Fibroblast of skin of abdomen (primary cell): ENCODE measurements at regions not wholly inside any gene's neighbourhood (a gene's known extent, or its start where the extent isn't known, plus 50 kb on each side); places are given as distances from the start of the nearest gene placed in this dataset.
"Not testable (repeated sequence)": the region's sequence is repeated elsewhere in the genome, so short reads cannot be mapped to it uniquely, and the experiment has no call there.

ENCODE experiments used
- DNase-seq: peaks from one replicate; pipeline ENCODE4 v3.0.0-alpha.2; 2013

DNA sequence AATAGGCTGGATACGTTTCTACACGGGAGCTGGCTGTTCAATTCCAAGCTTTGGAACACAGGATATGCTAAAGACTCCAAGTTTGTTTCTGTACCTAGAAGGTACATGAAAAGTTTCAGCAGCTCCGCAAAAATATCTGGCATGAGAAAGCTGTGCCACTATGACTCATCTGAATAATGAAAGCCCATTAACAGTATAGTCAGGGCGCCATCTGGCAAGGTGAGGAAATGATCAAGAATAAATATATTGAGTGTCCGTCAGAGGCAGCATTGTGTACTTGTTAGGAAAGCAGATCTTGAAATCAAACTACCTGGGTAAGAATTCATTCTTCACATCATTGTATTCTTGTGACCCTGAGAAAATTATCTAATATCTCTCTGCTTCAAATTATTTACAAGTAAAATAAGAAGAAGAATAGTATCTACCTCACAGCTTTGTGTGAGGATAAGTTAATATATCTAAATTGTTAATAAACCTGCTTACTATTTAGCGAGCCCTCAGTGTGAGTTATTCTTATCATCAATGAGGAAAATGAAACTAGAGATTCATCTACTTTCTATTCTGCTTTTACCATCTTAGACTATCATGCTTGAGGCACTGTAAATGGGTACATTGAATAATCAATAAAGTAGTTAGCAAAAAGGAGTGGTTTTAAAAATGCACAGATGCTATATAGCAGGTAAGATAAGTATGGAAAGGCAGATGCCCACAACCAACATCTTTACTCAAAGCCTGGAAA, 53.5 kb downstream of the FSCB start:
- DNase-seq, result no peak

DNA sequence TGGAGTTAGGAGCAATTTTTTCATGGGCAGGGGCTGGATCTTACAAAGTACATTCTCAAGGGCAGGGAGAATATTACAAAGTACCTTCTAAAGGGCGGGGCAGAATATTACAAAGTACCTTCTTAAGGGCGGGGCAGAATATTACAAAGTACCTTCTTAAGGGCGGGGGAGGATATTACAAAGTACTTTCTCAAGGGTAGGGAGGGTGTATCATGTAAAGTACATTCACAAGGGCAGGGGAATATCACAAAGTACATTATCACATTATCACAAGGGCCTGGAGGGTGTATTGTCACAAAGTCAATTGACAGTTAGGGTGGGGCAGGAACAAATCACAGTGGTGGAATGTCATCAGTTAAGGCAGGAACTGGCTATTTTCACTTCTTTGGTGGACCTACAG, 56.9 kb downstream of the FSCB start:
- not testable (repeated sequence) for DNase-seq

DNA sequence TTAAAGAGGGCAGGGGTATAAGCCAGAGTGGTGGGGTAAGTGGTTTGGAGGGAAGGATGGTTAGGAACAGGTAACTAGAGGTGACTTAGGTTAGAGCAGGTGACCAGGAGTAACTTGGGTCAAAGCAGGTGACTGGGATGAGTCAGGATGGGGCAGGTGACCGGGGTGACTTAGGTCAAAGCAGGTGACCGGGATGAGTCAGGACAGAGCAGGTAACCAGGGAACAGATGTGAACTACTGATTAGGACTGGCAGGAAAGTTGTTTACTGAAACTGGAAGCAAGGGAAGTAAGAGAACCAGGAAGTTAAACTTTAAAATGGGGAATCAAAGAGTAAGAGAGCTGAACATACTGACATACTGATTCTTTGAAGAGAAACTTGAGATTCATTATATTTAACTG, 57.4 kb downstream of the FSCB start:
- no peak for DNase-seq

DNA sequence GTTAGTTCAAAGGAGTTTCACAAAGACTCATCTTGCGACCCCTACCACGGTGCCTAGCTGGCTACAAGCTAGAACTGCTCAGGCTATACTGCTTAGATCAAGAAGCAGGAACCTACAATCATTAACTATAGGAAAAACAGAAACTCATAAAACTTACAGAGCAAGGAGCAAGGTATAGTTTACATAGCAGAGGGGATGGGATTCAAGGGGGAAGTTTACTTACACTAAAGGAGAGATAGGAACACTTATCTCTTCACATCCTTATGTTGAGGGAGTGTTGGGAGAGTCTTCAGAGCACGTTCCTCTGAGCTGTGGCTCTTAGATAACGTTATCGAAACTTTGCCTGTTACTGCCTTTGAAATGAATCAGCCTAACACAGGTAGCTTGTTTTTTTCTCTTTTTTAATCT, 58.1 kb downstream of the FSCB start:
- no peak for DNase-seq

DNA sequence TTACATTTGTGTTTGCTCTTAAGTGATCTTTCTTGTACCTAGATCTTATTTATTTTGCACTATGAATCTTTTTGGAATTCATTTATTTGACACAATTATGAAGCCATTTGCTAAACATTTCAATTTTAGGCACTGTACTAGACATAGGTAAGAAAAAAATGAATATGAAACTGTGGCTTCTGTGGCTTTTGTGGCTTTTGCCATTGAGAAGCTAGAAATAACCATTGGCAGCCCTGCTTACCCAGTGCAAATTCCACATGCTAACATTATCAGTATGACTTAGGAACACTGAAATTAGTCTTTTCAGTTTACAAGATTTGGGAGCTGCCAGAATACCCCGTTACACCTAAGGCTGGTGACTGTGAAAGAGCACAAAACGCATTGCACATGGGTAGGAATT, 60.1 kb downstream of the FSCB start:
- DNase-seq, result no peak

DNA sequence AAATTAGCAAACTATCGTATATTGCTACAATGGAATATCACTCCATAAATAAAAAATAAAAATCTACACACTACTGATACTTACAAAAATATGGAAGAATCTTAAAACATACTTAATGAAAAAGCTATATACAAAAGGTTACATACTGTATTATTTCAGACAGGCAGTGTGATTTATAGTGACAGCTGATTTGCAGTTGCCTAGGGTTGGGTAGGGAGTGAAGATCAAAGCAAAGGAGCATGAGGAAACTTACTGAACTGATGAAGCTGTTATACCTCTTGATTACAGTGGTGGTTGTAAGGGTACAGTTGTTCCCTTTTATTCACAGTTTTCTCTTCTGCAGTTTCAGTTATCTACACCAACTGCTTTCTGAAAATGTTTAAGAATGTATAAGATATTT, 62.6 kb downstream of the FSCB start:
- no peak for DNase-seq

DNA sequence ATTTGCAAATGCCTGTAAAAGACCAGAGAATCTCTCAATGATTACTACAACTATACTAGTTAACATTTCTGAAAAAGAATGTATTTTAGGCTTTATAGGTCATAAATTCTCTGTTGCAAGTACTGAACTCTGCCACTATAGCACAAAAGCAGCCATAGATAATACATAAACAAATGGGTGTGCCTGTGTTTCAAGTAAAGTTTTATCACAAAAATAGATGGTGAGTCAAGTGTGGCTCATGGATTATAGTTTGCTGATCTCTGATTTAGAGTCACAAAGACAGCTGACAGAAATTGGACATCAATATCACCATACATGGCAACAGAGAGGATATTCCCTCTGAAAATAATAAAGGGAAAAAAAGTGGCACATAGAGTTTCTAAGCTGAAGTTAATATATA, 68.1 kb downstream of the FSCB start:
- no peak for DNase-seq

DNA sequence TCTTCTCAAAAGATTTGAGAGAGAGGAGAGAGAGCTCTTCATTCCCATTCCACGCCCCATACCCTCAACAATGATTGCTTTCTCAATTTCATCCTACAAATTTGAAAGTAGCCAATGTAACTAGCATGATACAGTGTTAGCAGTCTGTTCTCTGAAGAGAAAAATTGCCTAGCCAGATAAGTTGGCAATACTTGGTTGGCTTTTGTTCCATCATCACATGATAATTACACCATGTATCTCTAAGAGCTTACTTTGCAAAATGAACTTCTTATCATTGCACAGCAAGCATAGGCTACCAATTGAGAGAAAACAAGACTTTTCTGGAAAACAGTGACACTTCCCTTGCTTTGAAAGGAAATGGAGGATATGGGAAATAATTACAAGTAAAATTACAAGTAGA, 68.9 kb downstream of the FSCB start:
- no peak for DNase-seq

DNA sequence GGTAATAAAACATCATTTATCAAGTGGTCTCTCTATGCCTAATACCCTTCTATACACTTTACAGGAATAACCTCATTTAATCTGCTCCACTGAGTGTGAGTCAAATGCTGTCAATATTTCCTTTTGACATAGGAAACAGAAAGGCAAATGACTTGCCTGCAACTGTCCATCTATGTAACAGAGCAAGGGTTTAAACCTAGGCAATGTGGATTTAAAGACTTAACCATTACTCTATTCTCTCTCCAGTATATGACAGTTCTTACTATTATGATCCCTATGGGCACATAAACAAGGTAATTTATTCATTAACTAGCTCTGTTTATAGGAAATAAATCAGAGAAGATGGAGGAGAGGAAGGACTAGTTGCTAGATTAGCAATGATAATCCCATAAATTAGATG, 70.6 kb downstream of the FSCB start:
- DNase-seq, result no peak

DNA sequence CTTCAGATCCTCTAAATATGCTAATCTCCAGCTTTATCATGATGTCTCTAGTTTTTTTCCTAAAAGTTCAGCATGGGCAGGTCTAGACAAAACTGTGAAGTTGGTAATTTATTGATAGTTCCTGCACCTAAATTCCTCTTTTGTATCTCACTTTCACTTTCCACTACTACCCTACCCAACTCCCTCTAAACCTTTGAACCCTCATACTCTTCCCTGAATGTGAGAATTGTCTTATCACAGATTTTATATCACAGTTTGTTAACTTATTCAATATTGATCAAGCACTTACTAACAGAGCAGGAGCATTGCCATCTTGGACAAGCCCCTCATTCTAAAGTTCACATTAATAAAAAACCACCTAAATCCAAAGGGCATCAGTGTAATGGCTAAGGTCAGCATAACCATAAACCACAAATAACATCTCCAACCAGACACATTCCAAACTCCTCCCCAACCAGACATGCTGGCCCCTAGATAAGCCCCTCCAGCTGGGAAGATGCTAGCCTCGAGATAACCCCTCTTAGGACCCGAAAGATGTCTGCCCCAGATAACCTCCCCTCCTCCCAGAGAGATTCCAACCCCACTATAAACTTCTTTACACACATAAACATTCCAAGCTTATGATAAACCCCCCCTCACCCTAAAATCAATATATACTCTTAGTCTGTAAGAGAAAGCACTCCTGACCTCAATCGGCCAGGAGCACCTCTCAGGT, 78.7 kb downstream of the FSCB start:
- no peak for DNase-seq

DNA sequence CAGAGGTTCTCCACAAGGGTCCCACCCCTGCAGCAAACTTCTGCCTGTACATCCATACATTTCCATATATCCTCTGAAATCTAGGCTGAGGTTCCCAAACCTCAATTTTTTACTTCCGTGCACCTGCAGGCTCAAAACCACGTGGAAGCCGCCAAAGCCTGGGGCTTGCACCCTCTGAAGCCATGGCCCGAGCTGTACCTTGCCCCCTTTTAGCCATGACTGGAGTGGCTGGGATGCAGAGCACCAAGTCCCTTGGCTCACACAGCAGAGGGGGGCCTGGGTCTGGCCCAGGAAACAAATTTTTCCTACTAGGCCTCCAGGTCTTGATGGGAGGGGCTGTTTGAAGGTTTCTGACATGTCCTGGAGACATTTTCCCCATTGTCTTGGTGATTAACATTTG, 84.4 kb downstream of the FSCB start:
- DNase-seq, result no peak

DNA sequence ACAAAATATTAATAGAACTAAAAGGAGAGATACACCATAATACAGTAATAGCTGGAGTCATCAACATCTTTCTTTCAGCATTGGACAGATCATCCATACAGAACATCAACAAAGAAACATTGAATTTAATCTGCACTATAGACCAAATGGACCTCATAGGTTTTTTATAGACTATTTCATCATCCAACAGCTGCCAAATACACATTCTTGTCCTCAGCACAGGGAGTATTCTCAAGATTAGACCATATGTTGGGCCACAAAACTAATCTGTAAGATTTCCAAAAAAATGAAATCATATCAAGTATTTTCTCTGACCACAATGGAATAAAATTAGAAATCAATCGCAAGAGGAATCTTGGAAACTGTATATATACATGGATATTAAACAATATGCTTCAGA, 86.9 kb downstream of the FSCB start:
- DNase-seq, result peak; percentile 6

DNA sequence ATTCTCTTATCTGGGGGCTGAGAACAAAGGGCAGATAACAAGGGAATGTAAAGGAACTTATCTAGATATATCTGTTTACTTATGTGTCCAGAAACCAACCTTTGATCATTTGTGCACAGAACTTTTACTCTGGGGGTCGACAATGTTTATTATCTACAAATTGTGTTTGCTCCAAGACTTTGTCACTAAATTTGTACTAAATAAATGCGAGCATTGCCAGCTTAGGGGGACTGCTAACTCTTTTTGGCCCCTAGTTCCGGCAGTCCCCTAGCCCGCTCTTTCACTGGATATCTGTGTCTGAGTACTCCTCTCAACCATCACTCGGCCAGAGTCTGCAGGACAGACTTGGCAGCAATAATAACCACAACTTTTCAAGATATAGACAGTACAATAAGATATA, 88.2 kb downstream of the FSCB start:
- no peak for DNase-seq

DNA sequence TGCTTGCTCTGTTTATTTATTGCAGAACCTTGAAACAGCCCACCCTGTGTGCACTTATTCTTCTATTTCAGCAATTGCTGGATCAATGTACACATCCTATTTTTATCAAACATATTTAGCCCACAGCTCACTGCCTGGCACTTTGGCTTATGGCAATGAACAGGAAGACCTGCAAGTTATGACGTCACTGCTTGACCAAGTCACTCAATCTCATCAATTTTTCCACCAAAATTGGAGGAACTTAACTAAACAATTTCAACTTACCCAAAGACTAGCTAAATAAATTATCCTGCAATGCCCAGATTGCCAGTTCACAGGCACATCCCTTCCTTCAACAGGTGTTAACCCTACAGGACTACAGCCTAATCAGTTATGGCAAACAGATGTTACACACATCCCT, 89.3 kb downstream of the FSCB start:
- DNase-seq, result no peak

DNA sequence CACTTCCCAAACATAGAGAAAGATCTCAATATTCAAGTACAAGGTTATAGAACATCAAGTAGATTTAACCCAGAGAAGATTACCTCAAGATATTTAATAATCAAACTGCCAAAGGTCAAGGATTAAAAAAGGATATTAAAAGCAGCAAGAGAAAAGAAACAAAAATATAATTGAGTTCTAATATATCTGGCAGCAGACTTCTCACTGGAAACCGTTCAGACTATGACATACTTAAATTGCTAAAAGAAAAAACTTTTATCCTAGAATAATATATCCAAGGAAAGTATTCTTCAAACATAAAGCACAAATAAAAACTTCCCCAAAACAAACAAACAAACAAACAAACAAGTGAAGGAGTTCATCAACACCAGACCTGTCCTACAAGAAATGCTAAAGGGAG, 92.4 kb downstream of the FSCB start:
- no peak for DNase-seq

DNA sequence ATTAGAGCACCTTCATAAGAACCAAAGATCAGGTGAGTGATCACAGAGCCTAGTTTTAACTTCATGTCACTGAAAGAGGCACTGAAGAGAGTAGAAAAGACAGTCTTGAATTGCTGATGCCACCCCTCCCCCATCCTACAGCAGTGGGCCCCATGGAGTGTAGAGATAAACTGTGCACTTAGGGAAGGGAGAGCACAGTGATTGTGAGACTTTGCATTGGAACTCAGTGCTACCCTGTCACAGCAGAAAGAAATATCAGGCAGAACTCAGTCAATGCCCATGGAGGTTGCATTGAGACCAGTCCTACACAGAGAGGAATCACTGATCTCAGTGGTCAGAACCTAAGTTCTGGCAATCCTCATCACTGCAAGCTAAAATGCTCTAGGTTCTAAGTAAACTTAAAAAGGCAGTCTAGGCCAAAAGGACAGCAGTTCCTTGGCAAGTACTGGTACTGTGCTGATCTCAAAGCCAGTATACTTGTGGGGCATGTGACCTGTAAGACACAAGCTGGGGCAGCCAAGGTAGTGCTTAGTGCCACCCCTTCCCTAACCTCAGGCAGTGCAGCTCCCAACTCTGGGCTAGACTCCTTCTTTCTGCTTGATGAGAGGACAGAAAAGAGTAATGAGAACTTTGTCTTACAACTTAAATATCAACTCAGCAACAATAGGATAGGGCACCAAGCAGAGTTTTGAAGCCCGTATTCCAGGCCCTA, 94.1 kb downstream of the FSCB start:
- DNase-seq, result no peak

DNA sequence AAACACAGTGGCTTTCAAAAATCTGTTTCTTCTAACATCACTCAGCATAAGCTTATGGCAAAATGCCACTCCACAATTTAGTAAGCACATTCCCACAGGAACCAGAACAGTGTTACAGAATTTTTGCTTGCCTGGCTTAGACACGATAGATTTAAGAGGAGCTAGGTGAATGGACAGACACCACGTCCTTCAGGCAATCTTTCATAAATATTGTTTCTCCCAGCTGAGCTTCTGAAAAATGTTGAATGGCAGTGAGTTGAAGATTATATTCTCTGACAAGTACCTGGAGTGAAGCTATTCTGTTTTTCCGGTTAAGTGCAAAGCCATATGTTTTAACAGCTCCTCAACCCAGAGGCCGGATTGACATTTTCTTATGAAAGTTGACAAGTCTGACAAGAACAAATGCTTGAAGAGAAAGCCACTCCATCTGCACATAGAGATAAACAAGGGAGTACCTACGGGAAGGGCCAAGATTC, 102.0 kb downstream of the FSCB start:
- DNase-seq, result peak; percentile 3

DNA sequence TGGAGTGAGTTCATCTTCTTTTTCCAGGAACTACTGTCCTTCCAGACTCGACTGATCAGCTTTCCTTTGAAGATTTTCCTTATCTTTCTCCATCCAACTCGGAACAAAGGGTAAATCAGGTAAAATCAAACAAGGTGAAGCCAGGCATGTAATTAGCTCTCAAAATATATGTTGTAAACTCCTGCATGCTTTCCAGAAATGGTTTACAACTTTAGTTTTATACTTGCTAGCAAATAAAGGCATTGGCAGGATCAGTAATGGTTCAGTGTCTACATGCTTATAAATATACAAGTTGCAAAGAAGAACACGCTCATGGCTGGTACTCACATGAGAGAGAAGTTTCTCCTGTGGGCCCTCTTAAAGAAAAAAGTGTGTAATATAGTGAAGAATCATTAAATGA, 102.5 kb downstream of the FSCB start:
- no peak for DNase-seq

DNA sequence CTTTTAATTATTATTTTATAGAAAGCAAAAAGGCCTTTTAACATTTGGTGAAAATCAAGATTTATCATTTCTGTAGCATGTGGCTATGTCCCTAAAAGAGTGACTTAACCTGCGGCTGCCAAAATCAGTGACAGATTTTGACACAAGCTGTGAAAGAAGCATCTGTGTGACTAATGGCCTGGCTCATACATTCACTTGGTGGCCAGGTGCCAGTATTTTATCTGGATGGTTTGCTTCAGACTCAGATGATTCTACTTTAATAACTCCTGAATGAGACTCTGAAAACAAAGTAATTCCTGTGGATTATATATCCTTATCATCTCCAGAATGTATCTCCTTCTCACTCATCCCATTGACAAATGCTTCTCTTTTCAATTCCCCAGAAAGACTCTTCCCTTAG, 103.0 kb downstream of the FSCB start:
- peak; percentile 6 for DNase-seq

DNA sequence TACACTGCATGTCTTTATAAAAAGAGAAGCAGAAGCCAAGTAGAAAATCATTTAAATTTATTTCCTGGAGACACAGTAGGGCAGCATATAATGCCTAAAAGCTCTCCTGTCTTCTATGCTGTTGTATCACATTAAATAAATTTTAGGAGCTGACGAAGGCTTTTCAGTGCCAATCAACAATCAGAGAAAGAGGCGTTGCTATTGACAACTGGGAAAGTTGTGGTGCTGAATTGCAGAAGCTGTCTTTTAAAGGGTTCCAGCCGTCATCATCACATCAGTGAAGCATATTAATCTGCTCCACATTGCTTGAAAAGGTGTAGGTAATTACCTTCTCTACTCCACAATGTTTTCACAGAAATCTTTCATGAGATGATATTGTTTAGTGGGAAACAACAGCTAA, 103.9 kb downstream of the FSCB start:
- DNase-seq, result no peak

DNA sequence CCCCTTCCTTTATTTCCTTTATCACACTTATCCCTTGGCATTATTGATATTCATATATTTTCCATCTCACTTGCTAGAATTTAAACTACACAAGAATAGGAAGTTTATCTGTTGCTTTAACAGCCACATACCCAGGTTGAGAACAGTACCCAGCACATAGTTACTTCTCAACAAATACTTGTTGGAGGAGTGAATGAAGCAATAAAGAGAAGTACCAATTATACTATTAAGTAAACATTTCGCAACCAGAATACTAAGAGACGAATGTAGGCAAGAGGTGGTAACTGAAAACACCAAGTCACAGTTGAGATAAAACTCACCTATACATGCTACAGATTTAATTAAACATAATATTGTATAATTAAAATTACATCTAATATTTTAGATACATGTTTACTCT, 110.9 kb downstream of the FSCB start:
- no peak for DNase-seq

DNA sequence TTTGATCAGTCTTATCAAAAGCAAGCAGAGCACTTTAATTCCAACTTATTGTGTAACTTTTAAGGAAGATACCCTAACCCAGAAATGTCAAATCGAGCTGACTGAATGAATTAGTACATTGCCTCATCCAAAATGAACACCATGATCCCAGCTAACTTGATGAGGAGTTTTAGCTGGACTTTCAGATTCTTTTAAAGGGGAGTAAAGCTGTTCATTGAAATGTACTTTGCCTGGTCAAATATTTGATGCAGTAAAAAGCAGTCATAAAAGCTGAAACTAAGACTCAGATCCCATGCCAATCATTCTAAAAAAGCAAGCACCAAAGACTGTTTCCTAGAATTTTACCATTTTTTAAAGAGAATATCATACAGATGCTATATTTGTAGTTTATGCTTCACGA, 114.1 kb downstream of the FSCB start:
- DNase-seq, result no peak

DNA sequence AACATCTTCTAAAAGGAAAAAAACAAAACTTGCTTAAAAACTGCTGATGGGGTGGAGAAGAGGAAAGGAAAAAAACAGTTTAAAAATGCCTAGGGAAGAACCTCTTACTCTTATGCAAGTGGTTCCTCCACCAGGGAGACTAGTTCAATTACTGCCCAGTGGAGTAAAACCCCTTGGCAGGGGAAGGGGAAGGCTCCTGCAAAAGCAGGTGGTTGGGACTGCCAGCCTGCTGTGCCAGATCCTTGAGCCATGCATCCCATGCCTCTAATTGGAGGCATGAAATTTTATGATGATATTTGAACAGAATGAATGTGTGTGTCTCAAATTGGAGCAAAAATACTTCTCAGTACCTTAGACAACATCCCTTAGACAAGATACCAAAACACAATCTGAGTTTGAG, 118.8 kb downstream of the FSCB start:
- DNase-seq, result no peak

DNA sequence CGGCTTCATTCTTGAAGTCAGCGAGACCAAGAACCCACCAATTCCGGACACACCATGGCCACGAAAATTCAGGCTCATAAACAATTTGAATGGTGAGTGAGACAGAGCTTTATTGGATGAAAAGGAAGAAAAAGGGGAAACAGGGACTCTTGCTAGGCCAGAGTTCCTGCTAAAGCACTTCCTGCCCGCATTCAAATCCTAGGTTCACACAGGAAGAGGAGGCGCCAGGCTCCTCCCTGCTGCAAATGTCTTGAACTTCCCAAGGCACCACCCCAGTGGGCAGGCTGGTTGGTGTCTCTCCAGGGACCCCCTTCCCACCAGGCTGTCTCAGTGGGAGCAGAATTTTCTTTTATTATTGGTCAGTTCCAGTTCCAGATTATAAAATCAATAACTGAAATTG, 121.2 kb downstream of the FSCB start:
- DNase-seq, result no peak
